Tibial artery (tissue), 4 donors: ENCODE measurements at regions not wholly inside any gene's neighbourhood (a gene's known extent, or its start where the extent isn't known, plus 50 kb on each side); places are given as distances from the start of the nearest gene placed in this dataset.

Experiments used
- DNase-seq, 2 donors: peaks; one replicate each; pipeline ENCODE4 v3.0.0-alpha.2; 2019
- H3K27ac ChIP-seq, 2 donors: fragments of 200-600 bp; sonication (generic) in 1 of 2; 1 replicate in 1 of 2; 2 replicates in 1 of 2; pipeline ENCODE4 v1.5.1; 2018 to 2019; ENCODE audit warnings: mild to moderate bottlenecking in 1 of 2
- H3K27me3 ChIP-seq, 2 donors: fragments of 200-600 bp; sonication (generic) in 1 of 2; one replicate each; pipeline versions ENCODE4 v1.5.1 to v1.6.0; 2016 to 2019
- H3K36me3 ChIP-seq, 3 donors: fragments of 200-600 bp; sonication (generic) in 2 of 3; one replicate each; pipeline ENCODE4 v1.5.1; 2016 to 2019; ENCODE audit warnings: mild to moderate bottlenecking in 2 of 3
- H3K4me1 ChIP-seq, 4 donors: fragments of 200-600 bp; sonication (generic) in 2 of 4; 1 replicate in 3 of 4; 2 replicates in 1 of 4; pipeline ENCODE4 v1.5.1; 2016 to 2019
- H3K4me3 ChIP-seq, 2 donors: fragments of 200-600 bp; sonication (generic) in 1 of 2; 1 replicate in 1 of 2; 2 replicates in 1 of 2; pipeline ENCODE4 v1.5.1; 2018 to 2019; ENCODE audit warnings: mild to moderate bottlenecking in 2 of 2
- H3K9me3 ChIP-seq, 3 donors: fragments of 200-600 bp; sonication (generic) in 1 of 3; one replicate each; pipeline ENCODE4 v1.5.1; 2016 to 2019
- CTCF ChIP-seq, 2 experiments: fragments of 200-600 bp in 1 of 2; fragments of 450-650 bp in 1 of 2; IDR thresholded peaks; one replicate each; pipeline ENCODE4 v1.5.1; 2017 to 2019; ENCODE audit warnings: antibody characterized with exemption in 2 of 2, mild to moderate bottlenecking in 1 of 2, moderate library complexity in 1 of 2
- intact Hi-C: fragments of 100-400 bp; cut with DNase I; formaldehyde crosslinking; loops from one replicate; pipeline ENCODE4 v1.15.0; 2023; ENCODE audit warnings: low total_unique reads

GRCh38 chr1:103198076-103198475, 89.8 kb upstream of the COL11A1 start:
- no peaks in the 10 kb centered on the region for H3K4me1 ChIP-seq
- DNase-seq: no peak
- no peak for TF ChIP-seq CTCF (IDR thresholded peaks at IDR 0.05)
- intact Hi-C loops: no loop called here
- H3K9me3 ChIP-seq: no peaks in the 10 kb centered on the region
- no peak overlapping the region for H3K27ac ChIP-seq
- no peaks in the 10 kb centered on the region for H3K36me3 ChIP-seq
- no peak overlapping the region for H3K4me3 ChIP-seq
- no peaks in the 10 kb centered on the region for H3K27me3 ChIP-seq

GRCh38 chr1:103197216-103197615, 88.9 kb upstream of the COL11A1 start:
- no peak for TF ChIP-seq CTCF (IDR thresholded peaks at IDR 0.05)
- Histone ChIP-seq H3K9me3 (no peaks in the 10 kb centered on the region), H3K4me1 (no peaks in the 10 kb centered on the region), H3K36me3 (no peaks in the 10 kb centered on the region), H3K27ac (no peak overlapping the region), H3K4me3 (no peak overlapping the region), H3K27me3 (no peaks in the 10 kb centered on the region)
- intact Hi-C loops: no loop called here
- no peak for DNase-seq

GRCh38 chr1:103194984-103195383, 86.7 kb upstream of the COL11A1 start:
- TF ChIP-seq CTCF (IDR thresholded peaks at IDR 0.05): no peak
- H3K36me3 ChIP-seq: no peaks in the 10 kb centered on the region
- H3K27me3 ChIP-seq: no peaks in the 10 kb centered on the region
- no peak overlapping the region for H3K4me3 ChIP-seq
- H3K4me1 ChIP-seq: no peaks in the 10 kb centered on the region
- no peaks in the 10 kb centered on the region for H3K9me3 ChIP-seq
- intact Hi-C loops: no loop called here
- no peak for DNase-seq
- H3K27ac ChIP-seq: no peak overlapping the region

GRCh38 chr1:103194060-103194459, 85.7 kb upstream of the COL11A1 start:
- no peaks in the 10 kb centered on the region for H3K27me3 ChIP-seq
- no peaks in the 10 kb centered on the region for H3K9me3 ChIP-seq
- no peak for DNase-seq
- intact Hi-C loops: no loop called here
- H3K4me1 ChIP-seq: no peaks in the 10 kb centered on the region
- H3K36me3 ChIP-seq: no peaks in the 10 kb centered on the region
- no peak overlapping the region for H3K4me3 ChIP-seq
- TF ChIP-seq CTCF (IDR thresholded peaks at IDR 0.05): no peak
- H3K27ac ChIP-seq: no peak overlapping the region

- no peaks in the 10 kb centered on the region for H3K4me1 ChIP-seq
- no peak overlapping the region for H3K27ac ChIP-seq
- no peaks in the 10 kb centered on the region for H3K9me3 ChIP-seq
- TF ChIP-seq CTCF (IDR thresholded peaks at IDR 0.05): no peak
- intact Hi-C loops: loop anchor here (2.0 kb wide), 1 partner anchor 15 kb away; no protein-coding TSS in a partner anchor
- no peaks in the 10 kb centered on the region for H3K36me3 ChIP-seq
- no peak for DNase-seq
- H3K4me3 ChIP-seq: no peak overlapping the region
- H3K27me3 ChIP-seq: no peaks in the 10 kb centered on the region
Observed at GRCh38 chr1:103191327-103191726, 83.0 kb upstream of the COL11A1 start.

GRCh38 chr1:103190766-103191165, 82.4 kb upstream of the COL11A1 start:
- H3K4me1 ChIP-seq: no peaks in the 10 kb centered on the region
- no peaks in the 10 kb centered on the region for H3K36me3 ChIP-seq
- intact Hi-C loops: loop anchor here (2.0 kb wide), 1 partner anchor 16 kb away; no protein-coding TSS in a partner anchor
- no peak overlapping the region for H3K27ac ChIP-seq
- no peak for DNase-seq
- no peak overlapping the region for H3K4me3 ChIP-seq
- no peaks in the 10 kb centered on the region for H3K27me3 ChIP-seq
- no peak for TF ChIP-seq CTCF (IDR thresholded peaks at IDR 0.05)
- no peaks in the 10 kb centered on the region for H3K9me3 ChIP-seq
